ENCODE measurements at regions not wholly inside any gene's neighbourhood (a gene's known extent, or its start where the extent isn't known, plus 50 kb on each side); places are given as distances from the start of the nearest gene placed in this dataset.
"Not testable (repeated sequence)": the region's sequence is repeated elsewhere in the genome, so short reads cannot be mapped to it uniquely, and the experiment has no call there.

DNA sequence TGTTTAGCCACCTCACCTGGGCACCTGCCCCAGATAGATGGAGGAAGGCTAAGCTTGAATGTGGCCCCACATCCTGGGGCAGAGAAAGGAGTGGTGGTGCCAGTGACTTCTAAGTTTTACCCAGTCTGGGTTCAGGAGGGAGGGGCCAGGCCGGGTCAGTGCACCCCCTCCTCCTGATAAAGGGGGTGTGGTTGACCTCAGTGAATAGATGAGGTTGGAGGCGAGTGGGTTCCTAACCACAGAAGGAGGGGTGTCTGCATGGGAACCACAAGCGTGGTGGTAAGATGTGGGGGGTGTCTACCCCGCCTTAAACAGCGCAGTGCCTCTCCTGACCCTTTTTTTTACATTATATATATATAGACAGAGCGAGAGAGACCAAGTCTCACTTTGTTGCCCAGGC, 105.3 kb upstream of the KCTD7 start:
- Mint-ChIP-seq H3K36me3 (ENCODE audit: low read depth) (no peaks in the 10 kb centered on the region), H3K9me3 (no peaks in the 10 kb centered on the region), H3K4me1 (no peaks in the 10 kb centered on the region), H3K27ac (no peak overlapping the region), H3K4me3 (no peak overlapping the region), H3K27me3 (ENCODE audit: low read depth) (no peaks in the 10 kb centered on the region)
- TF ChIP-seq, protein P1, sequence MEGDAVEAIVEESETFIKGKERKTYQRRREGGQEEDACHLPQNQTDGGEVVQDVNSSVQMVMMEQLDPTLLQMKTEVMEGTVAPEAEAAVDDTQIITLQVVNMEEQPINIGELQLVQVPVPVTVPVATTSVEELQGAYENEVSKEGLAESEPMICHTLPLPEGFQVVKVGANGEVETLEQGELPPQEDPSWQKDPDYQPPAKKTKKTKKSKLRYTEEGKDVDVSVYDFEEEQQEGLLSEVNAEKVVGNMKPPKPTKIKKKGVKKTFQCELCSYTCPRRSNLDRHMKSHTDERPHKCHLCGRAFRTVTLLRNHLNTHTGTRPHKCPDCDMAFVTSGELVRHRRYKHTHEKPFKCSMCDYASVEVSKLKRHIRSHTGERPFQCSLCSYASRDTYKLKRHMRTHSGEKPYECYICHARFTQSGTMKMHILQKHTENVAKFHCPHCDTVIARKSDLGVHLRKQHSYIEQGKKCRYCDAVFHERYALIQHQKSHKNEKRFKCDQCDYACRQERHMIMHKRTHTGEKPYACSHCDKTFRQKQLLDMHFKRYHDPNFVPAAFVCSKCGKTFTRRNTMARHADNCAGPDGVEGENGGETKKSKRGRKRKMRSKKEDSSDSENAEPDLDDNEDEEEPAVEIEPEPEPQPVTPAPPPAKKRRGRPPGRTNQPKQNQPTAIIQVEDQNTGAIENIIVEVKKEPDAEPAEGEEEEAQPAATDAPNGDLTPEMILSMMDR (IDR thresholded peaks at IDR 0.05; ENCODE audit: unreplicated experiment in 3 of 3), result no peak

DNA sequence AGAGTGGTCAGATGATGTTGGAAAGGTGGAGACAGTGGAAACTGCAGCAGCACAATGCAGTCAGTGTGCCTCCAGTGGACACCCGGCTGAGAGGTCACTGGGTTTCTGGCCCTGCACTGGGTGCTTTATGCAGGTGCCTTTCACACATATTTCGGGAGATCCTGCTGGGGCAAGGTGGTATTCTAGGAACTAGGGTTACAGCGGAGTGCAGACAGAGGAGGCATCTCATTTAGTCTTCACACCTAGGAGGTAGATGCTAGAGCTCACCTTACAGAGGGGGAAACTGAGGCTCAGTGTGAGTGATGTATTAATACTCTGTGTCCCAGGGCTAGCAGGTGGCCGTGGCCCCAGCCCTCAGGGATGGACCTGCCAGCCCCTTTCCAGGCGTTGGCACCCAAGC, 103.9 kb upstream of the KCTD7 start:
- TF ChIP-seq, protein P1 (IDR thresholded peaks at IDR 0.05; ENCODE audit: unreplicated experiment in 3 of 3), result no peak
- peaks cover 4% of the 10 kb centered on the region for H3K36me3 Mint-ChIP-seq (ENCODE audit: low read depth)
- no peaks in the 10 kb centered on the region for H3K9me3 Mint-ChIP-seq
- H3K27ac Mint-ChIP-seq, result no peak overlapping the region
- H3K4me3 Mint-ChIP-seq, result no peak overlapping the region
- H3K4me1 Mint-ChIP-seq, result no peaks in the 10 kb centered on the region
- no peaks in the 10 kb centered on the region for H3K27me3 Mint-ChIP-seq (ENCODE audit: low read depth)

DNA sequence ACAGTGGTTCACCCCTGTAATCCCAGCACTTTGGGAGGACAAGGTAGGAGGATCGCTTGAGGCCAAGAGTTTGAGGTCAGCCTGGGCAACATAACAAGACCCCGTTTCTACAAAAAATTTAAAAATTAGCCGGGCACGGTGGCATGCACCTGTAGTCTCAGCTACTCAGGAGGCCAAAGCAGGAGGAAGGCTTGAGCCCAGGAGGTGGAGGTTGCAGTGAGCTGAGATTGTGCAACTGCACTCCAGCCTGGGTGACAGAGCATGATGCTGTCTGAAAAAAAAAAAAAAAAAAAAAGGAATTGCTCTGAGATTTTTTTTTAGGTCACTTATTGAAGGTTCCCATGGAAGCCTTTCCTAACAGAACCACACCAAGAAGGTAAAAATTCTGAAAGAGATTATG, 101.9 kb upstream of the KCTD7 start:
- H3K4me3 Mint-ChIP-seq; H3K36me3 Mint-ChIP-seq (ENCODE audit: low read depth); H3K4me1 Mint-ChIP-seq; H3K27me3 Mint-ChIP-seq (ENCODE audit: low read depth); H3K9me3 Mint-ChIP-seq; H3K27ac Mint-ChIP-seq: not testable (repeated sequence)

DNA sequence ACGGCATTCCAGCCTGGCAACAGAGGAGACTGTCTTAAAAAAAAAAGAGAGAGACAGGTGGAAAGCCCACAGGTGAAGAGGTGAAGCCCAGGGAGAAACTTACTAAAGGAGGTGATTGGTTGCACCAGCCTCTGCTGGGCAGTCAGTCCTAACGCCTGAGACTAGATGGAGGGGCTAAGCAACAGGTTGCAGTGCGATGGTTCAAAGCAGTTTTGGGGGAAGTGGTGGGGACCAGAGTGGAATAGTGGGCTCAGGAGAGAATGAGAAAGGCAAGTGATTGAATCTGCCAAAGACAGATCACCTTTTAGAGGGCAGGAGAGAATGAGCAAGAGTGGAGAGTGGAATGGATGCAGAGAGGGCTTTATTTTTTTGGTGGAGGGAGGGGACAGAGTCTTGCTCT, 100.0 kb upstream of the KCTD7 start:
- no peaks in the 10 kb centered on the region for H3K27me3 Mint-ChIP-seq (ENCODE audit: low read depth)
- no peaks in the 10 kb centered on the region for H3K9me3 Mint-ChIP-seq
- no peaks in the 10 kb centered on the region for H3K4me1 Mint-ChIP-seq
- TF ChIP-seq, protein P1 (IDR thresholded peaks at IDR 0.05; ENCODE audit: unreplicated experiment in 3 of 3), result no peak
- no peak overlapping the region for H3K4me3 Mint-ChIP-seq
- H3K36me3 Mint-ChIP-seq (ENCODE audit: low read depth), result peaks cover 9% of the 10 kb centered on the region
- H3K27ac Mint-ChIP-seq, result no peak overlapping the region

DNA sequence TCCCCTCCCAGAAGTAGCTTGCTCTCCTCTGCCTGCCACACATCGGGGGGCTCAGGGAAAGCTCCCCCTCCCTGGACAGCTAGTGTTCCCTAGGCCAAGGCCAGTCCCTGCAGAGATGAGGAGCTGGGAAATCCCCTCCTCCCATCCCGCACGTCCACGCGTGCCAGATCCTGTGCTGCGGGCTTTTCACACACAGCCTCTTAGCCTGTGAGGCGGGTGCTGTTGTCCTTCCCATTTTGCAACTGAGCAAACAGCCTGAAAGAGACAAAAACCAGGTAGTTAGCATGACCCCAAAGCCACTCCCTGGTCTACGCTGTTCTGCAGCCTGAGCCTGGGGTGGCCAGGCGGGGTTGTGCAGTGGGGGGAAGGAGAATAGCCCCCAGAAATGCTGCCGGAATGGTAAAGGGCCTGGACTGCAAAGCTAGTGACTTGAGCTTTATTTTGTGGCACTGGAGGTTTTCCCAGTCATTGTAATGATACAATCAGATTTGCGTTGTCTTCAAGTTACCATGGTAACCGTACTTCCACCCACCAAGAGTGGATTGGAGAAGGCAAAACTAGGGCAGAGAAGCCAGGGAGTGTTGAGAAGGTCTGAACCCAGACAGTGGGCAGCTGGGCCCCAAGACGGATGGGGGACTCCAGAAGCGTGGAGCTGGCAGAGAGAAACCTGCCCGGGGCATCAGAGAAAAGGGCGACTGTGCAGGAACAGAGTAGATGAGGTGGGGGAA, 98.6 kb upstream of the KCTD7 start:
- no peak overlapping the region for H3K27ac Mint-ChIP-seq
- TF ChIP-seq, protein P1 (IDR thresholded peaks at IDR 0.05; ENCODE audit: unreplicated experiment in 3 of 3), result no peak
- H3K27me3 Mint-ChIP-seq (ENCODE audit: low read depth), result no peaks in the 10 kb centered on the region
- no peaks in the 10 kb centered on the region for H3K9me3 Mint-ChIP-seq
- peaks cover 12% of the 10 kb centered on the region for H3K36me3 Mint-ChIP-seq (ENCODE audit: low read depth)
- no peak overlapping the region for H3K4me3 Mint-ChIP-seq
- H3K4me1 Mint-ChIP-seq, result no peaks in the 10 kb centered on the region

DNA sequence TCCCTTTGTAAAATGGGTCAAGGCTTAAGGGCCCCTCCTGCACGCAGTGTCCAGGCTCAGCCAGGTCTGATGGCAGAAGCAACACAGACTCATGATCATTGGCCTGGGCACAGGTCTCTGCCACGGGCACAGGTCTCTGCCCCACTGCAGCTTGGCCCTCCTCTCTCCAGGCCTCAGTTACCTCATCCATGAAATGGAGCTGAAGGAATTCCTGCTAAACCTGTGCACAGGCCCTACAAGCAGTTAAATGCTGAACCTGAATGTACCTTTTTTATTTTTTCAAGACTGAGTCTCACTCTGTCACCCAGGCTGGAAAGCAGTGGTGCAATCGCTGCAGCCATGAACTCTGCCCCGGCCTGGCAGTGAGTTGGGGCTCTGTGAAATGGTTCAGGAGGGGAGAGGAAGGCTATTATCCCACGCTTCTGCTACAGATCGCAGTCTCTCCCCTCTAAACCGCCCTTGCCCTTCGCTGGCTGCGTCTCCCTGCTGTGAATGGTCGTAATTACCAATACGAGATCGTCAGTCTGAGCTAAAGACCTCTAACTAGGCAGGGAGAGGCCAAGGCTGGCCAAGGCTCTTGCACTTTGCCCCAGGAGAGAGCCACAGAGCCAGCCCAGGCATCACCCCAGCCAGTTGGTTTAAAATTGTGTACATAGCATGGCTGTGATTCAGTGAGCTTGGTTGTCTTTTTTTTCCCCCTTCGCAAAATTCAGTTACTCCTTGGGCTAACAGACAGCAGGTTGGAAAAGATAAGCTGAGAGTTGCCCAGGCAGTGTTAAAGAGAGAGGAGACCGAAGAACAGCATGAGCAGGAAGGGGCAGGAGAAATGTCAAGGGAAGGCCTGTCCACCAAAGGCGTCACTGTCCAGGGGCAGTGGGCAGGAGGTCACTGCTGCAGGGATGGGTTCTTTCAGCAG, 93.0 kb upstream of the KCTD7 start:
- no peaks in the 10 kb centered on the region for H3K4me1 Mint-ChIP-seq
- H3K9me3 Mint-ChIP-seq, result no peaks in the 10 kb centered on the region
- TF ChIP-seq, protein P1 (IDR thresholded peaks at IDR 0.05; ENCODE audit: unreplicated experiment in 3 of 3), result no peak
- H3K27ac Mint-ChIP-seq, result peak overlapping the region in 1 of 3 experiments; percentile 72
- no peak overlapping the region for H3K4me3 Mint-ChIP-seq
- peaks cover 3% of the 10 kb centered on the region for H3K36me3 Mint-ChIP-seq (ENCODE audit: low read depth)
- no peaks in the 10 kb centered on the region for H3K27me3 Mint-ChIP-seq (ENCODE audit: low read depth)

Data from nephron (organoid).